ENCODE measurements at regions not wholly inside any gene's neighbourhood (a gene's known extent, or its start where the extent isn't known, plus 50 kb on each side); places are given as distances from the start of the nearest gene placed in this dataset.
"Not testable (repeated sequence)": the region's sequence is repeated elsewhere in the genome, so short reads cannot be mapped to it uniquely, and the experiment has no call there.

GRCh38 chr4:114229706-114230105 is 250.3 kb upstream of the ARSJ start:
- no peaks in the 10 kb centered on the region for H3K36me3 Mint-ChIP-seq
- no peaks in the 10 kb centered on the region for H3K4me1 Mint-ChIP-seq
- H3K27me3 Mint-ChIP-seq = peaks cover 4% of the 10 kb centered on the region
- H3K9me3 Mint-ChIP-seq = no peaks in the 10 kb centered on the region
- H3K27ac Mint-ChIP-seq = no peak overlapping the region
- H3K4me3 Mint-ChIP-seq = no peak overlapping the region

- Mint-ChIP-seq H3K27ac (no peak overlapping the region), H3K36me3 (no peaks in the 10 kb centered on the region), H3K27me3 (peaks cover 4% of the 10 kb centered on the region), H3K9me3 (no peaks in the 10 kb centered on the region), H3K4me3 (no peak overlapping the region), H3K4me1 (no peaks in the 10 kb centered on the region)
Measured at GRCh38 chr4:114236171-114236769, 256.8 kb upstream of the ARSJ start.

GRCh38 chr4:114237997-114238396 is 258.6 kb upstream of the ARSJ start:
- H3K4me1 Mint-ChIP-seq = no peaks in the 10 kb centered on the region
- H3K4me3 Mint-ChIP-seq = no peak overlapping the region
- no peaks in the 10 kb centered on the region for H3K9me3 Mint-ChIP-seq
- no peaks in the 10 kb centered on the region for H3K36me3 Mint-ChIP-seq
- no peak overlapping the region for H3K27ac Mint-ChIP-seq
- peaks cover 1% of the 10 kb centered on the region for H3K27me3 Mint-ChIP-seq

- Mint-ChIP-seq H3K9me3 (peaks cover 5% of the 10 kb centered on the region), H3K36me3 (no peaks in the 10 kb centered on the region), H3K27me3 (peaks cover 13% of the 10 kb centered on the region), H3K4me3 (no peak overlapping the region), H3K27ac (no peak overlapping the region), H3K4me1 (no peaks in the 10 kb centered on the region)
Measured at GRCh38 chr4:114249561-114249960, 270.1 kb upstream of the ARSJ start.

GRCh38 chr4:114249976-114250375 is 270.5 kb upstream of the ARSJ start:
- H3K27ac Mint-ChIP-seq = no peak overlapping the region
- H3K36me3 Mint-ChIP-seq = no peaks in the 10 kb centered on the region
- no peaks in the 10 kb centered on the region for H3K4me1 Mint-ChIP-seq
- H3K4me3 Mint-ChIP-seq = no peak overlapping the region
- peaks cover 13% of the 10 kb centered on the region for H3K27me3 Mint-ChIP-seq
- H3K9me3 Mint-ChIP-seq = peaks cover 5% of the 10 kb centered on the region

- H3K9me3 Mint-ChIP-seq = peaks cover 5% of the 10 kb centered on the region
- peaks cover 9% of the 10 kb centered on the region for H3K27me3 Mint-ChIP-seq
- H3K4me3 Mint-ChIP-seq = no peak overlapping the region
Measured at GRCh38 chr4:114250439-114250891, 271.0 kb upstream of the ARSJ start.

GRCh38 chr4:114251020-114251419 is 271.6 kb upstream of the ARSJ start:
- peaks cover 11% of the 10 kb centered on the region for H3K27me3 Mint-ChIP-seq
- H3K36me3 Mint-ChIP-seq = no peaks in the 10 kb centered on the region
- H3K4me3 Mint-ChIP-seq = no peak overlapping the region
- no peaks in the 10 kb centered on the region for H3K4me1 Mint-ChIP-seq
- no peak overlapping the region for H3K27ac Mint-ChIP-seq
- peaks cover 5% of the 10 kb centered on the region for H3K9me3 Mint-ChIP-seq

More at GRCh38 chr4:114250439-114250891, 271.0 kb upstream of the ARSJ start:
- Mint-ChIP-seq H3K36me3 (no peaks in the 10 kb centered on the region), H3K27ac (no peak overlapping the region), H3K4me1 (no peaks in the 10 kb centered on the region)

GRCh38 chr4:114252499-114252898 is 273.1 kb upstream of the ARSJ start:
- Mint-ChIP-seq H3K9me3 (peaks cover 9% of the 10 kb centered on the region), H3K27ac (no peak overlapping the region), H3K36me3 (no peaks in the 10 kb centered on the region), H3K4me3 (no peak overlapping the region), H3K4me1 (no peaks in the 10 kb centered on the region), H3K27me3 (peaks cover 12% of the 10 kb centered on the region)

- peaks cover 4% of the 10 kb centered on the region for H3K27me3 Mint-ChIP-seq
- H3K4me1 Mint-ChIP-seq = no peaks in the 10 kb centered on the region
- no peaks in the 10 kb centered on the region for H3K36me3 Mint-ChIP-seq
- H3K4me3 Mint-ChIP-seq = no peak overlapping the region
- peaks cover 9% of the 10 kb centered on the region for H3K9me3 Mint-ChIP-seq
- no peak overlapping the region for H3K27ac Mint-ChIP-seq
Measured at GRCh38 chr4:114257501-114257900, 278.1 kb upstream of the ARSJ start.

GRCh38 chr4:114262421-114262820 is 283.0 kb upstream of the ARSJ start:
- not testable (repeated sequence) for H3K27me3 Mint-ChIP-seq, H3K36me3 Mint-ChIP-seq, H3K27ac Mint-ChIP-seq, H3K4me1 Mint-ChIP-seq, H3K4me3 Mint-ChIP-seq, H3K9me3 Mint-ChIP-seq

GRCh38 chr4:114263233-114263632 is 283.8 kb upstream of the ARSJ start:
- H3K4me1 Mint-ChIP-seq = no peaks in the 10 kb centered on the region
- no peak overlapping the region for H3K27ac Mint-ChIP-seq
- H3K9me3 Mint-ChIP-seq = no peaks in the 10 kb centered on the region
- H3K4me3 Mint-ChIP-seq = no peak overlapping the region
- H3K36me3 Mint-ChIP-seq = no peaks in the 10 kb centered on the region
- peaks cover 3% of the 10 kb centered on the region for H3K27me3 Mint-ChIP-seq

- H3K27ac Mint-ChIP-seq = no peak overlapping the region
- H3K4me3 Mint-ChIP-seq = no peak overlapping the region
- H3K4me1 Mint-ChIP-seq = no peaks in the 10 kb centered on the region
- H3K36me3 Mint-ChIP-seq = no peaks in the 10 kb centered on the region
- H3K27me3 Mint-ChIP-seq = peaks cover 3% of the 10 kb centered on the region
- no peaks in the 10 kb centered on the region for H3K9me3 Mint-ChIP-seq
Measured at GRCh38 chr4:114264452-114264851, 285.0 kb upstream of the ARSJ start.

GRCh38 chr4:114264877-114265291 is 285.4 kb upstream of the ARSJ start:
- no peak overlapping the region for H3K4me3 Mint-ChIP-seq
- H3K4me1 Mint-ChIP-seq = no peaks in the 10 kb centered on the region
- no peaks in the 10 kb centered on the region for H3K9me3 Mint-ChIP-seq
- H3K27ac Mint-ChIP-seq = no peak overlapping the region
- H3K27me3 Mint-ChIP-seq = peaks cover 3% of the 10 kb centered on the region
- H3K36me3 Mint-ChIP-seq = no peaks in the 10 kb centered on the region

GRCh38 chr4:114265342-114265741 is 285.9 kb upstream of the ARSJ start:
- Mint-ChIP-seq H3K36me3 (no peaks in the 10 kb centered on the region), H3K27me3 (peaks cover 3% of the 10 kb centered on the region), H3K27ac (no peak overlapping the region), H3K4me3 (no peak overlapping the region), H3K9me3 (no peaks in the 10 kb centered on the region), H3K4me1 (no peaks in the 10 kb centered on the region)

- H3K9me3 Mint-ChIP-seq = no peaks in the 10 kb centered on the region
- peaks cover 4% of the 10 kb centered on the region for H3K4me1 Mint-ChIP-seq
- H3K27me3 Mint-ChIP-seq = peaks cover 3% of the 10 kb centered on the region
- H3K36me3 Mint-ChIP-seq = no peaks in the 10 kb centered on the region
- no peak overlapping the region for H3K4me3 Mint-ChIP-seq
- H3K27ac Mint-ChIP-seq = no peak overlapping the region
Measured at GRCh38 chr4:114267976-114268375, 288.5 kb upstream of the ARSJ start.

- Mint-ChIP-seq H3K27ac (no peak overlapping the region), H3K9me3 (no peaks in the 10 kb centered on the region), H3K36me3 (no peaks in the 10 kb centered on the region), H3K27me3 (peaks cover 3% of the 10 kb centered on the region), H3K4me1 (peaks cover 4% of the 10 kb centered on the region), H3K4me3 (no peak overlapping the region)
Measured at GRCh38 chr4:114271031-114271430, 291.6 kb upstream of the ARSJ start.

GRCh38 chr4:114272226-114272625 is 292.8 kb upstream of the ARSJ start:
- Mint-ChIP-seq H3K4me1 (peaks cover 4% of the 10 kb centered on the region), H3K27me3 (peaks cover under 1% of the 10 kb centered on the region), H3K4me3 (no peak overlapping the region), H3K9me3 (no peaks in the 10 kb centered on the region), H3K36me3 (no peaks in the 10 kb centered on the region), H3K27ac (no peak overlapping the region)

Measured in activated naive CD4-positive, alpha-beta T cell treated with anti-CD3 and anti-CD28 coated beads, Interleukin-2, amount 50 U/mL, for 24 hours (primary cell).